HUES6 (cell line): ENCODE measurements at regions not wholly inside any gene's neighbourhood (a gene's known extent, or its start where the extent isn't known, plus 50 kb on each side); places are given as distances from the start of the nearest gene placed in this dataset.

Experiments used
- H3K27ac ChIP-seq: 2 replicates; pipeline ENCODE4 v1.7.0; 2013; ENCODE audit warnings: low read depth, mild to moderate bottlenecking, low read length, inconsistent platforms
- H3K27me3 ChIP-seq: 2 replicates; pipeline ENCODE4 v1.6.1; 2013; ENCODE audit warnings: low read length; ENCODE audit not compliant: control insufficient read depth, insufficient read depth
- H3K36me3 ChIP-seq: 2 replicates; pipeline ENCODE4 v1.6.1; 2013; ENCODE audit warnings: low read length; ENCODE audit not compliant: control insufficient read depth, insufficient read depth
- H3K4me1 ChIP-seq: 2 replicates; pipeline ENCODE4 v1.6.1; 2013; ENCODE audit warnings: low read length; ENCODE audit not compliant: control insufficient read depth, insufficient read depth
- H3K4me3 ChIP-seq: 2 replicates; pipeline ENCODE4 v1.5.1; 2013; ENCODE audit warnings: low read depth, low read length
- H3K9ac ChIP-seq: one replicate; pipeline ENCODE4 v1.6.1; 2013; ENCODE audit warnings: mild to moderate bottlenecking, low read length
- H3K9me3 ChIP-seq: 2 replicates; pipeline ENCODE4 v1.6.1; 2013; ENCODE audit warnings: low read depth, low read length; ENCODE audit not compliant: control insufficient read depth, insufficient read depth

- no peak overlapping the region for H3K9ac ChIP-seq
- H3K9me3 ChIP-seq: no peaks in the 10 kb centered on the region
- H3K36me3 ChIP-seq: no peaks in the 10 kb centered on the region
- no peak overlapping the region for H3K27ac ChIP-seq
- H3K4me1 ChIP-seq: no peaks in the 10 kb centered on the region
- no peaks in the 10 kb centered on the region for H3K27me3 ChIP-seq
- no peak overlapping the region for H3K4me3 ChIP-seq
Measured at GRCh38 chr18:51757255-51757924, 559.9 kb upstream of the MEX3C start.

- Histone ChIP-seq H3K27me3 (no peaks in the 10 kb centered on the region), H3K27ac (no peak overlapping the region), H3K9ac (no peak overlapping the region), H3K4me1 (no peaks in the 10 kb centered on the region), H3K36me3 (no peaks in the 10 kb centered on the region), H3K4me3 (no peak overlapping the region), H3K9me3 (no peaks in the 10 kb centered on the region)
Measured at GRCh38 chr18:51762373-51762772, 564.9 kb upstream of the MEX3C start.

- no peaks in the 10 kb centered on the region for H3K9me3 ChIP-seq
- no peaks in the 10 kb centered on the region for H3K36me3 ChIP-seq
- H3K4me1 ChIP-seq: no peaks in the 10 kb centered on the region
- H3K27ac ChIP-seq: no peak overlapping the region
- no peaks in the 10 kb centered on the region for H3K27me3 ChIP-seq
- H3K4me3 ChIP-seq: no peak overlapping the region
- H3K9ac ChIP-seq: no peak overlapping the region
Measured at GRCh38 chr18:51765606-51766360, 568.3 kb upstream of the MEX3C start.

- no peak overlapping the region for H3K4me3 ChIP-seq
- no peaks in the 10 kb centered on the region for H3K27me3 ChIP-seq
- H3K9me3 ChIP-seq: no peaks in the 10 kb centered on the region
- no peak overlapping the region for H3K27ac ChIP-seq
- H3K36me3 ChIP-seq: no peaks in the 10 kb centered on the region
- no peaks in the 10 kb centered on the region for H3K4me1 ChIP-seq
- no peak overlapping the region for H3K9ac ChIP-seq
Measured at GRCh38 chr18:51767293-51767692, 569.8 kb upstream of the MEX3C start.

- H3K9ac ChIP-seq: no peak overlapping the region
- H3K4me3 ChIP-seq: no peak overlapping the region
- no peaks in the 10 kb centered on the region for H3K27me3 ChIP-seq
- H3K4me1 ChIP-seq: no peaks in the 10 kb centered on the region
- no peaks in the 10 kb centered on the region for H3K9me3 ChIP-seq
- H3K36me3 ChIP-seq: no peaks in the 10 kb centered on the region
- H3K27ac ChIP-seq: no peak overlapping the region
Measured at GRCh38 chr18:51778115-51778514, 561.9 kb upstream of the DCC start.

GRCh38 chr18:51789871-51790270, 550.1 kb upstream of the DCC start:
- Histone ChIP-seq H3K27ac (no peak overlapping the region), H3K27me3 (no peaks in the 10 kb centered on the region), H3K9ac (no peak overlapping the region), H3K9me3 (no peaks in the 10 kb centered on the region), H3K4me1 (no peaks in the 10 kb centered on the region), H3K36me3 (no peaks in the 10 kb centered on the region), H3K4me3 (no peak overlapping the region)

- Histone ChIP-seq H3K27ac (no peak overlapping the region), H3K4me3 (no peak overlapping the region), H3K9ac (no peak overlapping the region), H3K27me3 (no peaks in the 10 kb centered on the region), H3K36me3 (no peaks in the 10 kb centered on the region), H3K9me3 (no peaks in the 10 kb centered on the region; the same call in 1 of the 2 replicates), H3K4me1 (no peaks in the 10 kb centered on the region)
Measured at GRCh38 chr18:51801514-51801913, 538.5 kb upstream of the DCC start.

GRCh38 chr18:51802569-51803428, 537.2 kb upstream of the DCC start:
- Histone ChIP-seq H3K4me1 (no peaks in the 10 kb centered on the region), H3K9me3 (no peaks in the 10 kb centered on the region; the same call in 1 of the 2 replicates), H3K4me3 (no peak overlapping the region), H3K36me3 (no peaks in the 10 kb centered on the region), H3K27ac (no peak overlapping the region), H3K9ac (no peak overlapping the region), H3K27me3 (no peaks in the 10 kb centered on the region)

GRCh38 chr18:51807336-51807735, 532.7 kb upstream of the DCC start:
- Histone ChIP-seq H3K27ac (no peak overlapping the region), H3K4me1 (no peaks in the 10 kb centered on the region), H3K4me3 (no peak overlapping the region), H3K9me3 (no peaks in the 10 kb centered on the region), H3K27me3 (no peaks in the 10 kb centered on the region), H3K9ac (no peak overlapping the region), H3K36me3 (no peaks in the 10 kb centered on the region)

GRCh38 chr18:51811883-51812282, 528.1 kb upstream of the DCC start:
- no peaks in the 10 kb centered on the region for H3K4me1 ChIP-seq
- no peaks in the 10 kb centered on the region for H3K27me3 ChIP-seq
- H3K9me3 ChIP-seq: no peaks in the 10 kb centered on the region
- no peaks in the 10 kb centered on the region for H3K36me3 ChIP-seq
- H3K27ac ChIP-seq: no peak overlapping the region
- H3K4me3 ChIP-seq: no peak overlapping the region
- H3K9ac ChIP-seq: no peak overlapping the region

- Histone ChIP-seq H3K9ac (no peak overlapping the region), H3K27me3 (no peaks in the 10 kb centered on the region), H3K9me3 (no peaks in the 10 kb centered on the region), H3K27ac (no peak overlapping the region), H3K4me3 (no peak overlapping the region), H3K4me1 (no peaks in the 10 kb centered on the region), H3K36me3 (no peaks in the 10 kb centered on the region)
Measured at GRCh38 chr18:51813740-51814139, 526.3 kb upstream of the DCC start.
